GM04504 (cell line): ENCODE measurements at regions not wholly inside any gene's neighbourhood (a gene's known extent, or its start where the extent isn't known, plus 50 kb on each side); places are given as distances from the start of the nearest gene placed in this dataset.

Source experiments
- DNase-seq: peaks from one replicate; pipeline ENCODE4 v3.0.0-alpha.2; 2012; ENCODE audit warnings: low read depth

- no peak for DNase-seq
These were observed 201.2 kb upstream of the CELF2 start for GRCh38 chr10:10816447-10816846.

GRCh38 chr10:10817609-10818008 lies 200.1 kb upstream of the CELF2 start:
- no peak for DNase-seq

GRCh38 chr10:10818082-10818481 lies 199.6 kb upstream of the CELF2 start:
- DNase-seq = peak; percentile 58

GRCh38 chr10:10819206-10819856 lies 198.3 kb upstream of the CELF2 start:
- no peak for DNase-seq

- no peak for DNase-seq
These were observed 195.7 kb upstream of the CELF2 start for GRCh38 chr10:10821926-10822325.

- no peak for DNase-seq
These were observed 193.0 kb upstream of the CELF2 start for GRCh38 chr10:10824591-10825148.

DNA sequence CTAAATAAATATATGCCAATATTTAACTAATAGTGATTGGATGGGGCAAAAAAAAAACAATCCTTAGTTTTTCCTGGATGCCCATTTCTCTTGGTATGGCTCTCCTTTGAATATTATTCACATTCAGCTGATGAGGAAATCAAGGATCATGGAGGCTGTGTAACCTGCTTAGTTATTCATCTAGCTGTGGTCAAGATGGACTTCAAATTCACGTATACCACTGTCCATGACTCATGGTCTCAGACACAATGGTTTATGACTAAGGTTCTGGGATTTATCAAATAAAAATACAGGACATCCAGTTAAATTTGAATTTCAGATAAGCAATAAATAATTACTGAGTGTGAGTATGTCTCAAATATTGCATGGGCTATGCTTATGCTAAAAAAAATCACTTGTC lies 191.5 kb upstream of the CELF2 start:
- DNase-seq = no peak

DNA sequence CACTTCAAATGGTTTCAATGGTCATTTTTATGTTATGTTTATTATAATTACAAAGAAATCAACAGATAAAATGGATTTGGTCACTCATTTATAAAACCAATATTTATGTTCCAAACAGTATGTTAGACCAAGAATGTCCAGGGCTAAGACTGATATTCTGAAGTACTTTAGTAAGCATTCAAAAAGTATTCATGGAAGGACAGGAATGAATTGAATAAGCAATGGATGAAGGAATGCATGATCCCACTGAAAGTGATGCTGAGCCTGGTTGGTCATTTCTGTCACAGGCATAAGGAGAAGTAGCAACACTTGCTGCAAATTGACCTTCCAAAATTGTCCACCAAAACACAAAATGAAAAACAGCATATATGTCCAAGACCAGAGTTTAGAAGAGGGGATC lies 189.0 kb upstream of the CELF2 start:
- no peak for DNase-seq

DNA sequence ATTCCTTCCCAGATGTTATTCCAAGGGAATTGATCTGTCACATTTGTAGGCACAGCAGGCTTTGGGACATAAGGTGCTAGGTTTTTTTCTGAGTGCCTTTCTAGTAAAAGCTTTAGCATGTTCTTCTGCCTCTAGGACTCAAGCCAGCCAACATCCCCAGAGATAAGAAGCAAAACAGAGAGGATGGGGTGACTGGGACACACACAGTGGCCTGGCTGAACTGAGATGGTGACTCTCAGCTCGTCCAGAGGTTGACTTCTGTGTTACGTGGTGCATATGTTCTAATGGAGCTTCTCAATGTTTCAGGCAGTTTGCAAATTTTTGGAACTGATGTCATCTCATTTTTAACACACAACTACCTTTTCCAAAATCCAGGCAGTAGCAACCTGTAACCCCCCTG lies 188.1 kb upstream of the CELF2 start:
- DNase-seq = no peak

DNA sequence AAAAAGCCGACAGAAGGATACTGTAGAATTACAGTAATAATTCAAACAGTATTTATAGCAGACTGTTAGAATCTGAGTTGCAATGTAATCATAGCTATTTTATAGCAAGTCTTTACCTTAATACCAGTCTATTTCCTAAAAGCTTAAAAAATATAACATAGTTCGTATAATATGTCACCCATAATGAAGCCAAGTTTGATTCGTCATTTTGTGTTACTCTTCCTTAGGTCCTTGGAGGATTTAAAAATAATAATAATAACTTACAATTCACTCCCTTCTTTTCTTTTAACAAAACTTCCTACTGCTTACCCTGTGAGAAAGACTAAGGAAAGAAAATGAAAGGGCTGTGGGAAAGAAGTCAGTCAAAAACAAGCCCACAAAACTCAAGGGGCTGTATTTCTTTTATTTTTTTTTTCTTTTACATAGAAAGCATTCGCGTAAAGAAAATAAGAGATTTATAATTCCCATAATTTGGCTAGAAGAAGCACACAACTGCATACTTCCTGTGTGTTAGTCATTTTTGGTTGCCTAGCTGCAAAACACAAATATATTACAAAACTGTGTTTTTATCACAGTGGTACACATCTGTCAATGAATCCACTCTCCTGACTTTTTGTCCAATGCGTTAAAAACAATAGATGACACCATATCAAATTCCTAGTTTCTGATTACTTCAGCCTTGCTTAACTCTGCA lies 187.2 kb upstream of the CELF2 start:
- peak; percentile 78 for DNase-seq

DNA sequence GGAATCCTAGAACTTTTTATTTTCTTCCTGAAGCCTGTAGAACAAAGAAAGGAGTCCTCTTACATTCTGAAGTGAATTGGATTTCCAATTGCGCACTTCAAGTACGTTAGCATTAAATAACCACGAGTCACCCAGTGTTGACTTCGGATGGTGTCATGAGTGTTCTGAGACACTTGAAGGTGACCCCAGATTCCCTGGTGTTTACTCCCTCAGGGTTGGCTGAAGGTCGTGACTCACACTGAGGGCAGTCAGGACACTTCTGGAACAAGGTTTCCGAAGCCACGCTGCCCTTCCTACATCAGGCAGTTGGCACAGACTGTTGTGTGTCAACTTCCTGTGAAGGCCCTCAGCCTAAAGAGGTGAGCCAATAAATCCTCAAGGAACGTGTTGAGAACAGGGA lies 186.6 kb upstream of the CELF2 start:
- peak; percentile 67 for DNase-seq

DNA sequence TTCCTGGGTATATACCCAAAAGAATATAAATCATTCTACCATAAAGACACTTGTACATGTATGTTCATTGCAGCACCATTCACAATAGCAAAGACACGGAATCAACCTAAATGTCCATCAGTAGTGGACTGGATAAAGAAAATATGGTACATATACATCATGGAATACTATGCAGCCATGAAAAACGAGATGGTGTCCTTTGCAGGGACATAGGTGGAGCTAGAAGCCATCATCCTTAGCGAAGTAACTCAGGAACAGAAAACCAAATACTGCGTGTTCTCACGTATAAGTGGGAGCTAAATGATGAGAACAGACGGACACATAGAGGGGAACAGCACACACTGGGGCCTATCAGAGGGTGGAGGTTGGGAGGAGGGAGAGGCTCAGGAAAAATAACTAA lies 183.7 kb upstream of the CELF2 start:
- DNase-seq = no peak

GRCh38 chr10:10844251-10844650 lies 173.4 kb upstream of the CELF2 start:
- DNase-seq = no peak

DNA sequence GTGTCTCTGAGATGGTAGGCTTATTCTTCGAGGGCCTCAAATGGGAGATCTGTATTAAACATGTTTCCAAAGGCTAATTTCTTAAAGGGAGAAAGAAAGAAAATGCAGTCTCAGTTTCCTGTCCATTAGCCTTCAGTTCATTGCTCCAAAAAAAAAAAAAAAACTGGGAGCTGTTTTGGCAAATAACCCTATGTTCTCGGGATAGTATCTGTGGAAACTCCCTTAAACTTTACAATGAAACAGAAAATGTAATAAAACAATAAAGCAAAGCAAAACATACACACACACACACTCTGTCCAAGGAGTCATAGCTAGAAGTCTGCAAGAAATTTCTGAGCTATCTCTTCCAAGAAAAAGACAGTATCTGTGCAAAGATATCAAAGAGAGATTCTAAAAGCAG lies 172.5 kb upstream of the CELF2 start:
- DNase-seq = no peak

- no peak for DNase-seq
These were observed 171.7 kb upstream of the CELF2 start for GRCh38 chr10:10845826-10846503.

- DNase-seq = no peak
These were observed 171.2 kb upstream of the CELF2 start for GRCh38 chr10:10846504-10846900.

DNA sequence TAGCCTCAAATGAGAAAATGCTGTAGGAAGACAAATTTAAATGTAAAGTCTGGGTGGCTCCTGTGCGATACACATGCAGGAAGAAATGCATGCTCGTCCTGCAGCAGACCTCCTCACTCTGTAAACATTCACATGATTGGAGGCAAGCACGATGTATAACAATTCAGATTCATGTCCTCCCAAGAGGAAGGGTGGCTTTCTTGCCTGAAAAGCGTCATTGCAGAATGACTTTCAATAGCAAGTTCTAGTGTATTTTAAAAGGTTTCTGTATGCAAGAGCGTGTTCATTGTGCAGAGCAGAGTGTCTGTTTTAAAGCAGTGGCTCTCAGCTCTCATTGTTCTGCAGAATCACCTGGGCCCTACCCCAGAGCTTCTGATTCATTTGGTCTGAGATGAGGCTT lies 170.3 kb upstream of the CELF2 start:
- DNase-seq = no peak

GRCh38 chr10:10848488-10849111 lies 169.1 kb upstream of the CELF2 start:
- DNase-seq = no peak

- DNase-seq = no peak
These were observed 168.4 kb upstream of the CELF2 start for GRCh38 chr10:10849306-10849705.

DNA sequence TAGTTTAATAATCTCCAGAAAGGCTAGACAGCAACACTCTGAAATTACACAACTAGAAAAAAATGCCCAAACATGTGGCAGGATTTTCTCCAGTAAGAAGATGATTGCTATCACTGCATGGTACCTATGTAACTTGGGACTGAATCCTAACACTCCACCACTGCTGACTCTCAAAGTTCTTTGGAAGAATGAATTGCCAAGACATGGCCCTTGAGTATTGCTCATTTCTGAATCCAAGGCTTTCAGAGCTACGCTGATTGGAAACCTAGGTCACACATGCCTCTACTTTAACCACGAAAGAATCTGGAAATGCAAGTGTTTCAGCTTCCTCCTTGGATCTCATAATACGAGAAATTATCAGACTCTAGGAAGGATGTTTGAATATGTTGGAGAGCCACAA lies 167.5 kb upstream of the CELF2 start:
- DNase-seq = no peak

DNA sequence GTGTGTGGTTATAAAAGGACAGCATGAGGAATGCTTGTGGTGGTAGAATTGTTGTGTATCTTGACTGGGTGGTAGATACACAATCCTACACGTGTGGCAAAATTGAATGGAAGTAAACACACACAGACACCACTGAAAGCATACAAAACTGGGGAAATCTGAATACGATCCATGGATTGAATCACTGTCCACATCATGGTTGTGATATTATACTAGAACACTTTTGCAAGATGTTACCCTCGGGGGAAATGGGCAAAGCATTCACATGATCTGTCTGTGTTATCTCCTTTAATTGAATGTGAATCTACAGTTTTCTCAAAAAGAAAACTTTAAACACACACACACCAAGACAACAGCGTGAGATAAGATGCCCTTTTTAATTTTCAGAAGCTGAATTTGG lies 165.2 kb upstream of the CELF2 start:
- DNase-seq = no peak

- no peak for DNase-seq
These were observed 163.7 kb upstream of the CELF2 start for GRCh38 chr10:10853954-10854353.

DNA sequence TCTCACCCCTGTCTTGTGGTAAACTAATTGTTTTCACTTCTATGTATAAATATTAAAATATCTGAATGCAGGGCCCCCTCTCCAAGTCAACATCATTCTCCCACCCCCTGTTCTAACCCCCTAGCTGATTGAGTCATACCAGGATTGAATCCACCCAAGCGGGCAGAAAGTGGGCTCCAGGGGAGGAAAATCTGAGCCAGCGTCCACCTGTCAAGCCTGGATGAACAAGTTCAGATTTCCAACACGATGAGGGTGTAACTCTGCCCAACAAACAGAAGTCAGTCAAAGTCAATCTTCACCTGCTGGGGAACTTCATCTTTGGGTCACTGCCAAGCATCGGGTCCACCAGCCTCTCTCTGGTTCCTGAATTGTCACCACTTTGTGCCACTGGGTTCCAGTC lies 162.9 kb upstream of the CELF2 start:
- no peak for DNase-seq
